IMR-90 (cell line): ENCODE measurements at regions not wholly inside any gene's neighbourhood (a gene's known extent, or its start where the extent isn't known, plus 50 kb on each side); places are given as distances from the start of the nearest gene placed in this dataset.

Source experiments
- ATAC-seq: fragments of 200-7000 bp; cut with Tn5 transposase; 2 replicates; pipeline ENCODE4 v1.9.1; 2020; ENCODE audit warnings: low read depth, mild to moderate bottlenecking, moderate library complexity
- BruUV-seq: library from RNA; stranded (reverse); fragments of 400-500 nt; replicated peaks from 2 replicates; lab custom pipeline; 2021; lab: Mats Ljungman, UMichigan
- CTCF ChIA-PET: fragments of 300-600 bp; formaldehyde crosslinking; extraction: SDS; loops from one replicate; lab custom pipeline; 2021; ENCODE audit warnings: antibody characterized with exemption; lab: Yijun Ruan, JAX
- POLR2A ChIA-PET: fragments of 300-600 bp; sonication (Branson Sonifier 250); formaldehyde crosslinking; loops from one replicate; lab custom pipeline; 2022; ENCODE audit warnings: antibody characterized with exemption; ENCODE audit not compliant: unreplicated experiment; lab: Charles Lee
- DNase-seq: peaks from one replicate; pipeline ENCODE4 v3.0.0; 2013
- H2AFZ ChIP-seq: replicated peaks from 2 replicates; pipeline ENCODE3; 2013; ENCODE audit warnings: low read length, mild to moderate bottlenecking; ENCODE audit not compliant: poor library complexity
- H2AK5ac ChIP-seq: 2 replicates; pipeline ENCODE4 v1.6.1; 2013; ENCODE audit warnings: low read depth, low read length, inconsistent platforms
- H2AK9ac ChIP-seq: replicated peaks from 2 replicates; pipeline ENCODE3; 2013; ENCODE audit warnings: mild to moderate bottlenecking, low read depth, low read length, moderate library complexity; ENCODE audit not compliant: poor library complexity
- H2BK120ac ChIP-seq: 2 replicates; pipeline ENCODE4 v1.6.1; 2013; ENCODE audit warnings: low read depth, low read length, inconsistent platforms
- H2BK15ac ChIP-seq: 3 replicates; pipeline ENCODE4 v1.6.1; 2013; ENCODE audit warnings: low read depth, low read length, inconsistent platforms
- H2BK20ac ChIP-seq: 2 replicates; pipeline ENCODE4 v1.6.1; 2013; ENCODE audit warnings: low read depth, mild to moderate bottlenecking, inconsistent platforms, low read length, moderate library complexity
- H2BK5ac ChIP-seq: 2 replicates; pipeline ENCODE4 v1.6.1; 2013; ENCODE audit warnings: mild to moderate bottlenecking, low read depth, low read length, inconsistent platforms; ENCODE audit not compliant: poor library complexity, severe bottlenecking
- H3K14ac ChIP-seq: replicated peaks from 2 replicates; pipeline ENCODE4 v1.6.1; 2013; ENCODE audit warnings: low read depth, low read length, inconsistent platforms
- H3K18ac ChIP-seq: 2 replicates; pipeline ENCODE4 v1.6.1; 2013; ENCODE audit warnings: low read depth, low read length, control low read depth
- H3K23ac ChIP-seq: 2 replicates; pipeline ENCODE4 v1.6.1; 2013; ENCODE audit warnings: low read depth, low read length, inconsistent platforms
- H3K27ac ChIP-seq: 2 replicates; pipeline ENCODE4 v1.5.1; 2013; ENCODE audit warnings: mild to moderate bottlenecking, control low read depth, low read length; ENCODE audit not compliant: insufficient read depth
- H3K27me3 ChIP-seq: 2 replicates; pipeline ENCODE4 v1.6.1; 2013; ENCODE audit warnings: low read length; ENCODE audit not compliant: control insufficient read depth, insufficient read depth
- H3K36me3 ChIP-seq: 2 replicates; pipeline ENCODE4 v1.6.1; 2013; ENCODE audit warnings: low read length, mixed read lengths; ENCODE audit not compliant: control insufficient read depth, insufficient read depth
- H3K4ac ChIP-seq: 2 replicates; pipeline ENCODE4 v1.6.1; 2013; ENCODE audit warnings: low read depth, low read length, inconsistent platforms
- H3K4me1 ChIP-seq: 2 replicates; pipeline ENCODE4 v1.6.1; 2013; ENCODE audit warnings: low read length, mixed read lengths; ENCODE audit not compliant: control insufficient read depth, insufficient read depth
- H3K4me2 ChIP-seq: 2 replicates; pipeline ENCODE4 v1.6.1; 2013; ENCODE audit warnings: low read depth, mild to moderate bottlenecking, control low read depth, low read length, moderate library complexity
- H3K4me3 ChIP-seq: 2 replicates; pipeline ENCODE4 v1.5.1; 2013; ENCODE audit warnings: low read depth, mild to moderate bottlenecking, control low read depth, low read length, moderate library complexity; ENCODE audit not compliant: insufficient read depth
- H3K56ac ChIP-seq: 2 replicates; pipeline ENCODE4 v1.6.1; 2013; ENCODE audit warnings: low read length, inconsistent platforms; ENCODE audit not compliant: insufficient read depth; ENCODE audit errors: extremely low read depth
- H3K79me1 ChIP-seq, 2 experiments: 2 replicates each; pipeline ENCODE4 v1.6.1; 2013; ENCODE audit warnings: low read length in 2 of 2, inconsistent platforms in 1 of 2, low read depth in 1 of 2
- H3K9ac ChIP-seq: 2 replicates; pipeline ENCODE4 v1.6.1; 2013; ENCODE audit warnings: low read depth, low read length, control low read depth
- H3K9me1 ChIP-seq: 2 replicates; pipeline ENCODE4 v1.6.1; 2013; ENCODE audit warnings: low read length, inconsistent platforms; ENCODE audit not compliant: insufficient read depth
- H3K9me3 ChIP-seq: 2 replicates; pipeline ENCODE4 v1.6.1; 2013; ENCODE audit warnings: low read length; ENCODE audit not compliant: control insufficient read depth, insufficient read depth
- H4K20me1 ChIP-seq: 2 replicates; pipeline ENCODE4 v1.6.1; 2013; ENCODE audit warnings: low read length, inconsistent platforms; ENCODE audit not compliant: insufficient read depth
- H4K5ac ChIP-seq: 2 replicates; pipeline ENCODE4 v1.6.1; 2013; ENCODE audit warnings: mild to moderate bottlenecking, low read depth, low read length, control low read depth
- H4K8ac ChIP-seq, 2 experiments: 2 replicates each; pipeline ENCODE4 v1.6.1; 2013; ENCODE audit warnings: low read depth in 2 of 2, low read length in 2 of 2, control low read depth in 1 of 2, inconsistent platforms in 1 of 2
- H4K91ac ChIP-seq: 2 replicates; pipeline ENCODE4 v1.6.1; 2013; ENCODE audit warnings: low read depth, low read length, inconsistent platforms; ENCODE audit not compliant: insufficient read depth
- CHD1 ChIP-seq: IDR thresholded peaks from 2 replicates; pipeline ENCODE4 v1.6.1; 2012; ENCODE audit warnings: low read depth, low read length, improper control_type of control experiment
- ELK1 ChIP-seq: fragments of 150-350 bp; IDR thresholded peaks from 2 replicates; pipeline ENCODE4 v1.6.1; 2016; ENCODE audit warnings: low read depth, mild to moderate bottlenecking, low read length, moderate library complexity, borderline replicate concordance
- MAZ ChIP-seq: IDR thresholded peaks from 2 replicates; pipeline ENCODE4 v1.6.1; 2012; ENCODE audit warnings: low read depth, mild to moderate bottlenecking, low read length, improper control_type of control experiment, moderate library complexity, borderline replicate concordance
- WGBS, 2 experiments: methylation state at CpG; one replicate each; pipeline versions ENCODE4 v1.1.5 to v1.1.7; 2013; ENCODE audit warnings: missing lambda C conversion rate in 2 of 2; ENCODE audit not compliant: insufficient read length in 1 of 2; ENCODE audit errors: extremely low coverage in 2 of 2; 5-methylcytosine and 5-hydroxymethylcytosine counted together
- dilution Hi-C: fragments of 300-500 bp; cut with HindIII; formaldehyde crosslinking; loops from one replicate; pipeline ENCODE4 v1.14.3; 2018; ENCODE audit warnings: low sequenced_read_pairs; ENCODE audit not compliant: unreplicated experiment
- in situ Hi-C: fragments of 300-500 bp; cut with MboI; formaldehyde crosslinking; loops from 3 replicates; pipeline ENCODE4 v1.14.3; 2019; ENCODE audit warnings: low sequenced_read_pairs, inconsistent platforms, mixed read lengths
- intact Hi-C: fragments of 100-400 bp; cut with micrococcal nuclease; formaldehyde crosslinking; loops from 2 replicates; pipeline ENCODE4 v1.10.0; 2022
- TF ChIP-seq, protein P1 (sequence below): conservative IDR thresholded peaks from 2 replicates; pipeline ENCODE4 v1.5.1; 2012; ENCODE audit warnings: mild to moderate bottlenecking, low read depth, low read length, improper control_type of control experiment

- Histone ChIP-seq H2AK5ac (peak overlapping the region; percentile 81), H3K36me3 (no peaks in the 10 kb centered on the region), H3K23ac (peak overlapping the region; percentile 17; the same call in 1 of the 2 replicates), H2BK120ac (peak overlapping the region; percentile 71), H2BK15ac (peak overlapping the region; percentile 59; the same call in 2 of the 3 replicates), H2BK20ac (peak overlapping the region; percentile 68), H3K18ac (peak overlapping the region; percentile 80), H3K4ac (peak overlapping the region; percentile 77), H3K9me3 (no peaks in the 10 kb centered on the region), H3K79me1 (no peaks in the 10 kb centered on the region), H3K14ac (peak overlapping the region; percentile 30; the same call in 1 of the 2 replicates), H4K8ac (peak overlapping the region; percentile 23 to 69; a peak in 3 of 4 replicates), H3K9me1 (peaks cover 10% of the 10 kb centered on the region), H3K27me3 (peaks cover 2% of the 10 kb centered on the region; the same call in 1 of the 2 replicates), H4K20me1 (peaks cover 3% of the 10 kb centered on the region; the same call in 1 of the 2 replicates), H3K27ac (peak overlapping the region; percentile 94), H3K4me2 (peak overlapping the region; percentile 23; the same call in 1 of the 2 replicates), H2BK5ac (peak overlapping the region; percentile 87), H3K56ac (peak overlapping the region; percentile 52; the same call in 1 of the 2 replicates), H3K4me3 (no peak overlapping the region), H4K5ac (peak overlapping the region; percentile 53; the same call in 1 of the 2 replicates), H4K91ac (peak overlapping the region; percentile 74), H3K4me1 (peaks cover 39% of the 10 kb centered on the region), H2AK9ac (peak overlapping the region; percentile 30), H3K9ac (peak overlapping the region; percentile 39), H2AFZ (peak overlapping the region; percentile 15)
- no TSS peak for BruUV-seq
- ChIA-PET CTCF (no interaction called here), POLR2A (no interaction called here)
- in situ Hi-C loops (no loop called here), dilution Hi-C loops (no loop called here), intact Hi-C loops (loop anchor here (2.0 to 5.0 kb wide), 2 partner anchors 69 to 133 kb away; no protein-coding TSS in a partner anchor)
- DNase-seq (peak; percentile 37), ATAC-seq (peak; percentile 10)
- WGBS, 2 experiments = 38% methylated on average over 2 of the region's 6 CpGs; no CpG with 5 or more reads in 1 of the 2 experiments
- no peak for TF ChIP-seq MAZ
- TF ChIP-seq, protein P1, sequence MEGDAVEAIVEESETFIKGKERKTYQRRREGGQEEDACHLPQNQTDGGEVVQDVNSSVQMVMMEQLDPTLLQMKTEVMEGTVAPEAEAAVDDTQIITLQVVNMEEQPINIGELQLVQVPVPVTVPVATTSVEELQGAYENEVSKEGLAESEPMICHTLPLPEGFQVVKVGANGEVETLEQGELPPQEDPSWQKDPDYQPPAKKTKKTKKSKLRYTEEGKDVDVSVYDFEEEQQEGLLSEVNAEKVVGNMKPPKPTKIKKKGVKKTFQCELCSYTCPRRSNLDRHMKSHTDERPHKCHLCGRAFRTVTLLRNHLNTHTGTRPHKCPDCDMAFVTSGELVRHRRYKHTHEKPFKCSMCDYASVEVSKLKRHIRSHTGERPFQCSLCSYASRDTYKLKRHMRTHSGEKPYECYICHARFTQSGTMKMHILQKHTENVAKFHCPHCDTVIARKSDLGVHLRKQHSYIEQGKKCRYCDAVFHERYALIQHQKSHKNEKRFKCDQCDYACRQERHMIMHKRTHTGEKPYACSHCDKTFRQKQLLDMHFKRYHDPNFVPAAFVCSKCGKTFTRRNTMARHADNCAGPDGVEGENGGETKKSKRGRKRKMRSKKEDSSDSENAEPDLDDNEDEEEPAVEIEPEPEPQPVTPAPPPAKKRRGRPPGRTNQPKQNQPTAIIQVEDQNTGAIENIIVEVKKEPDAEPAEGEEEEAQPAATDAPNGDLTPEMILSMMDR = peak; percentile 35; the same call in 1 of the 2 replicates
- no peak for TF ChIP-seq CHD1
- no peak for TF ChIP-seq ELK1
Observed at GRCh38 chr11:45089676-45090499, 56.6 kb upstream of the PRDM11 start.
